Neural cell (in vitro differentiated cells): ENCODE measurements at regions not wholly inside any gene's neighbourhood (a gene's known extent, or its start where the extent isn't known, plus 50 kb on each side); places are given as distances from the start of the nearest gene placed in this dataset.
"Not testable (repeated sequence)": the region's sequence is repeated elsewhere in the genome, so short reads cannot be mapped to it uniquely, and the experiment has no call there.

Experiments used
- H2AFZ ChIP-seq: fragments of 200-600, 300-800 bp; sonication (generic), shearing (Covaris generic); 2 replicates; pipeline ENCODE4 v1.6.0; 2014; ENCODE audit warnings: low read depth, mild to moderate bottlenecking, antibody characterized with exemption, low read length, moderate library complexity
- H3F3A ChIP-seq: fragments of 200-600 bp; shearing (Covaris generic); 2 replicates; pipeline ENCODE4 v1.6.1; 2016; ENCODE audit warnings: mild to moderate bottlenecking, moderate library complexity, mixed read lengths, antibody characterized with exemption, low read length; ENCODE audit not compliant: insufficient read depth, poor library complexity, severe bottlenecking
- H3K27ac ChIP-seq: fragments of 200-600, 300-800 bp; sonication (generic), shearing (Covaris generic); 2 replicates; pipeline ENCODE4 v1.5.1; 2014; ENCODE audit warnings: mild to moderate bottlenecking, low read length, moderate library complexity
- H3K27me3 ChIP-seq: fragments of 300-800, 200-600 bp; sonication (generic), shearing (Covaris generic); 2 replicates; pipeline ENCODE4 v1.6.0; 2014; ENCODE audit warnings: mild to moderate bottlenecking, low read depth, low read length, moderate library complexity; ENCODE audit not compliant: insufficient read depth
- H3K36me3 ChIP-seq: fragments of 300-800, 200-600 bp; sonication (generic), shearing (Covaris generic); 2 replicates; pipeline ENCODE4 v1.5.1; 2014; ENCODE audit warnings: mild to moderate bottlenecking, antibody characterized with exemption, low read length, moderate library complexity; ENCODE audit not compliant: insufficient read depth
- H3K4me2 ChIP-seq: fragments of 300-800, 200-600 bp; sonication (generic), shearing (Covaris generic); 2 replicates; pipeline ENCODE4 v1.6.0; 2014; ENCODE audit warnings: mild to moderate bottlenecking, low read length
- H3K4me3 ChIP-seq: fragments of 300-800, 200-600 bp; sonication (generic), shearing (Covaris generic); 2 replicates; pipeline ENCODE4 v1.5.1; 2014; ENCODE audit warnings: mild to moderate bottlenecking, low read length, moderate library complexity
- H3K79me2 ChIP-seq: fragments of 200-600 bp; shearing (Covaris generic); replicated peaks from 2 replicates; pipeline ENCODE4 v1.6.0; 2014; ENCODE audit warnings: mild to moderate bottlenecking, low read length, moderate library complexity; ENCODE audit not compliant: insufficient read depth
- H3K9ac ChIP-seq: fragments of 300-800, 200-600 bp; sonication (generic), shearing (Covaris generic); 2 replicates; pipeline ENCODE4 v1.6.1; 2016; ENCODE audit warnings: mild to moderate bottlenecking, low read length, mixed read lengths
- H3K9me2 ChIP-seq: fragments of 200-600 bp; shearing (Covaris generic); 2 replicates; pipeline ENCODE4 v1.6.1; 2016; ENCODE audit warnings: mild to moderate bottlenecking, low read length, mixed read lengths; ENCODE audit not compliant: insufficient read depth
- H3K9me3 ChIP-seq: fragments of 200-600, 300-800 bp; sonication (generic), shearing (Covaris generic); 2 replicates; pipeline ENCODE4 v1.6.1; 2016; ENCODE audit warnings: mild to moderate bottlenecking, mixed run types, low read length, moderate library complexity, mixed read lengths
- H4K20me1 ChIP-seq: fragments of 200-600 bp; shearing (Covaris generic); 2 replicates; pipeline ENCODE4 v1.6.1; 2016; ENCODE audit warnings: mild to moderate bottlenecking, mixed run types; ENCODE audit not compliant: insufficient read depth
- EP300 ChIP-seq: fragments of 450-650 bp; conservative IDR thresholded peaks from 2 replicates; pipeline ENCODE4 v1.6.1; 2014; ENCODE audit warnings: antibody characterized with exemption, mild to moderate bottlenecking, moderate library complexity; ENCODE audit not compliant: poor library complexity, severe bottlenecking
- EZH2 ChIP-seq: fragments of 200-600, 300-800 bp; shearing (Covaris generic), sonication (generic); IDR thresholded peaks from 2 replicates; pipeline ENCODE4 v1.6.1; 2014; ENCODE audit warnings: antibody characterized with exemption, low read length, borderline replicate concordance, mild to moderate bottlenecking; ENCODE audit not compliant: insufficient read depth, poor library complexity, severe bottlenecking
- MXI1 ChIP-seq: fragments of 450-650 bp; conservative IDR thresholded peaks from 2 replicates; pipeline ENCODE4 v1.6.1; 2014; ENCODE audit warnings: antibody characterized with exemption, mild to moderate bottlenecking; ENCODE audit not compliant: poor library complexity, severe bottlenecking
- POLR2AphosphoS5 ChIP-seq: IDR thresholded peaks from 2 replicates; pipeline ENCODE4 v1.6.1; 2012
- RAD21 ChIP-seq: fragments of 450-650 bp; conservative IDR thresholded peaks from 2 replicates; pipeline ENCODE4 v1.6.1; 2014; ENCODE audit warnings: antibody characterized with exemption, mild to moderate bottlenecking, moderate library complexity
- REST ChIP-seq: IDR thresholded peaks from 2 replicates; pipeline ENCODE4 v1.6.1; 2012; ENCODE audit warnings: borderline replicate concordance
- SMC3 ChIP-seq: fragments of 450-650 bp; conservative IDR thresholded peaks from 2 replicates; pipeline ENCODE4 v1.6.1; 2014; ENCODE audit warnings: antibody characterized with exemption, mild to moderate bottlenecking, moderate library complexity; ENCODE audit not compliant: poor library complexity
- TAF1 ChIP-seq: IDR thresholded peaks from 2 replicates; pipeline ENCODE4 v1.6.1; 2012; ENCODE audit warnings: low read depth
- TF ChIP-seq, protein P1 (sequence below): fragments of 450-650 bp; IDR thresholded peaks from 2 replicates; pipeline ENCODE4 v1.5.1; 2014; ENCODE audit warnings: antibody characterized with exemption, mild to moderate bottlenecking, moderate library complexity; ENCODE audit not compliant: poor library complexity, severe bottlenecking

GRCh38 chr7:142567201-142568075 lies 181.8 kb upstream of the PRSS1 start:
- no peak overlapping the region for H3K4me3 ChIP-seq
- H3K9ac ChIP-seq = no peak overlapping the region
- H4K20me1 ChIP-seq = no peaks in the 10 kb centered on the region
- no peaks in the 10 kb centered on the region for H3F3A ChIP-seq
- H3K36me3 ChIP-seq = no peaks in the 10 kb centered on the region
- H3K27me3 ChIP-seq = no peaks in the 10 kb centered on the region
- no peaks in the 10 kb centered on the region for H3K9me3 ChIP-seq
- TF ChIP-seq SMC3 (no peak), RAD21 (no peak), EP300 (no peak), EZH2 (no peak), POLR2AphosphoS5 (no peak)
- TF ChIP-seq, protein P1, sequence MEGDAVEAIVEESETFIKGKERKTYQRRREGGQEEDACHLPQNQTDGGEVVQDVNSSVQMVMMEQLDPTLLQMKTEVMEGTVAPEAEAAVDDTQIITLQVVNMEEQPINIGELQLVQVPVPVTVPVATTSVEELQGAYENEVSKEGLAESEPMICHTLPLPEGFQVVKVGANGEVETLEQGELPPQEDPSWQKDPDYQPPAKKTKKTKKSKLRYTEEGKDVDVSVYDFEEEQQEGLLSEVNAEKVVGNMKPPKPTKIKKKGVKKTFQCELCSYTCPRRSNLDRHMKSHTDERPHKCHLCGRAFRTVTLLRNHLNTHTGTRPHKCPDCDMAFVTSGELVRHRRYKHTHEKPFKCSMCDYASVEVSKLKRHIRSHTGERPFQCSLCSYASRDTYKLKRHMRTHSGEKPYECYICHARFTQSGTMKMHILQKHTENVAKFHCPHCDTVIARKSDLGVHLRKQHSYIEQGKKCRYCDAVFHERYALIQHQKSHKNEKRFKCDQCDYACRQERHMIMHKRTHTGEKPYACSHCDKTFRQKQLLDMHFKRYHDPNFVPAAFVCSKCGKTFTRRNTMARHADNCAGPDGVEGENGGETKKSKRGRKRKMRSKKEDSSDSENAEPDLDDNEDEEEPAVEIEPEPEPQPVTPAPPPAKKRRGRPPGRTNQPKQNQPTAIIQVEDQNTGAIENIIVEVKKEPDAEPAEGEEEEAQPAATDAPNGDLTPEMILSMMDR = no peak
- H3K79me2 ChIP-seq = no peaks in the 10 kb centered on the region
- no peak overlapping the region for H3K27ac ChIP-seq
- H3K4me2 ChIP-seq = no peak overlapping the region
- no peak overlapping the region for H2AFZ ChIP-seq
- no peaks in the 10 kb centered on the region for H3K9me2 ChIP-seq

GRCh38 chr7:142566271-142566670 lies 183.0 kb upstream of the PRSS1 start:
- H3K9ac ChIP-seq = no peak overlapping the region
- no peak overlapping the region for H3K27ac ChIP-seq
- no peaks in the 10 kb centered on the region for H4K20me1 ChIP-seq
- no peaks in the 10 kb centered on the region for H3K27me3 ChIP-seq
- no peaks in the 10 kb centered on the region for H3K9me2 ChIP-seq
- no peaks in the 10 kb centered on the region for H3K79me2 ChIP-seq
- no peaks in the 10 kb centered on the region for H3F3A ChIP-seq
- H3K4me3 ChIP-seq = no peak overlapping the region
- H2AFZ ChIP-seq = no peak overlapping the region
- H3K36me3 ChIP-seq = no peaks in the 10 kb centered on the region
- no peaks in the 10 kb centered on the region for H3K9me3 ChIP-seq
- H3K4me2 ChIP-seq = no peak overlapping the region
- TF ChIP-seq SMC3 (no peak), POLR2AphosphoS5 (no peak), REST (no peak), RAD21 (no peak), MXI1 (no peak), EP300 (no peak), EZH2 (no peak), TAF1 (no peak)
- TF ChIP-seq, protein P1 = no peak

DNA sequence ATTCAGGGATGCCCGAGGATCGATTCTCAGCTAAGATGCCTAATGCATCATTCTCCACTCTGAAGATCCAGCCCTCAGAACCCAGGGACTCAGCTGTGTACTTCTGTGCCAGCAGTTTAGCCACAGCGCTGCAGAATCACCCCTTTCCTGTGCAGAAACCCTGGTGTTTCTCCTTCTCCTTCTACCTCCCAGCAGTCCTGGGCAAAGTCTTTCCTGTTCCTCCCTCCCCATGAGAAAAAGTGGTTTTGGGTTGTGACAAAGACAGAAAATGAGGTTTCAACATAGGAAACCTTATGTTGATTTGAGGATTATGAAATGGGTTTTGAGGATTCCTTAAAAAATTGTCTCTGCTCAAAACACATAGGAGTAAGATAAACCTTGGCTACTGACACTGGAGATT lies 185.1 kb upstream of the PRSS1 start:
- not testable (repeated sequence) for H3K79me2 ChIP-seq, H3K9me2 ChIP-seq, H3K4me3 ChIP-seq, H3K9ac ChIP-seq, H3K36me3 ChIP-seq, H3K9me3 ChIP-seq, H3K4me2 ChIP-seq, H3K27ac ChIP-seq, H2AFZ ChIP-seq, H4K20me1 ChIP-seq, H3F3A ChIP-seq, H3K27me3 ChIP-seq
